HG03064 (cell line): ENCODE measurements at regions not wholly inside any gene's neighbourhood (a gene's known extent, or its start where the extent isn't known, plus 50 kb on each side); places are given as distances from the start of the nearest gene placed in this dataset.
A peak's percentile ranks its signal among the peaks of the same experiment; 100 is the strongest.

ENCODE experiments used
- ATAC-seq: cut with Tn5 transposase; IDR thresholded peaks from one replicate; pipeline ENCODE4 v1.9.1; 2021; ENCODE audit warnings: low read depth; ENCODE audit not compliant: unreplicated experiment

DNA sequence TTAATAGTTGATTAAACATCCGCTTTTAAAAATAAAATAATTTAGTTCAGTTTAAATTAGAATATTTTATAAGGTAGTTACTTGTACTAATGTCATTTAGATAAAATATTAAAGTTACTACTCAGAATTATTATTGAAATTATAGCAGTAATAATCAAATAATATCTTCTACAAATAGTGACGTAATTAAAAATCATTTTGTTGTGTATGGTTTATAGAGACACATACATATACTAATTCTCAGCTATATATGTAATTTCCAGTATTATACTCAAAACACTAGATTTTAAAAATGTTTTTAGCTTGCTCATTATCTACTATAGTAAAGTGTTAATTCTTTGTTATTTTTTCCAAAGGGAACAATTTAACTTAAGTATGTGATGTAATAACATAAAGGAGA, 435.2 kb upstream of the MANEA start:
- no peak for ATAC-seq

DNA sequence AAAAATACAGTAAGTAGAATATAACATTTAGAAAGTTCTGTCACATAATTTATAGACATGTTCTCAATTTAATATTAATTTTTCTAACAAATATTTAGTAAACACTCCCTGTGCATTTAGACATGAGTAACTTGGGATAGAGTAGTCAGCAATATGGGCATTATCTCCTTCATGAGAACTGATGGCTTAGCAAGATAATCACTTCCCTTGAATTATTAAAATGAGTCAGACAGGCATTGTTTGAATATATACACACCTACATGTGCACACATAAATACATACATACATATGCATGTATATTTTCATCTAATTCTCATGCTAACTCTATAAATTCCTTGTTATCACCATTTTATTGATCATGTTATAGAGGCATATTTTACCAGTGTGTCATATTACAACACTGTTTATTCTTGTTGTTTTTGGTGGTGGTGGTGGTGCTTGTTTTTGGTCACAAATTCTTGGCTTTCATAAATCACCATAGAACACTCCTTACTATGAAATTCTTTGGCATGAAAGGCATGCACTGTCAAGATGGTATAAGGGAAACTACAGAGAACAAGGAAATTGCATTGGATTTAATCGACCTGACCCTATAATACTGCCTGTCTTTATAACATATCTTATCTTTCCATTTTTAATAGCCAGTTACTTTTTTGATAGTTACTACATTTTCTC, 434.5 kb upstream of the MANEA start:
- no peak for ATAC-seq

DNA sequence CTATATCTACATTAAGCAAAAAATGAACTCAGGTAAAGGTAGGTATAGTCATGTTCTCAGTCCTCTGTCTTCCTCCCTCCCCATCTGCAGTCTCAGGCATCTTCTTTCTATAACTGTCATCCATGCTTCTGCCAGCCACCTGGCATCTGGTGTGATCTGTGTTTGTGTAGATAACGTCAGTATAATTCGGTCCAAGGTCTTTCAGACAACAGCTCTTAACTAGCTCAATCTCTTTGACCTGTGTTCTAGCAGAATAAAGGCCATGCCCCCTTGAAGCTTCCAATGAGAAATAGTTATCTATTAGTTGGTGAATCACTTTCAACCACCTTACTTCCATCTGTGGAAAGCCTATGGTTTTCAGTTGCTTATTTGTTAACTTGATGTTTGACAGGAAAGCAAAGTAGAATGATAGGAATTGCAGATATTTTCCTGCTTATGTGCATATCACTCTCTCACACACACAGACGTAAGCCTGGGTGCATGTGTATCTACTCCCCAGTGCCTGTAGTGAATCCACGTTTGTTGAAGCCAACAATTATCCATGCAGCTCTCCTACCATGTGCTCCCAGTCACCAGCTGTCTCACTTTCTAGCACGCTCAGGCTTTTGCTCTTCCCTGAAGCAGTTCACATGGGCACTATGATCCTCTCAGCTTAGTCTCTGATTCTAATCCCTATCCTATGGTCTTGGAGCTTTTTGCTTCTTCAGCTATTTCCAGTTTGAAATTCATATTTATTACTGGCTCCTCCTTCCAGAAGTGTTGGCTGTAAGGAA, 433.7 kb upstream of the MANEA start:
- no peak for ATAC-seq

DNA sequence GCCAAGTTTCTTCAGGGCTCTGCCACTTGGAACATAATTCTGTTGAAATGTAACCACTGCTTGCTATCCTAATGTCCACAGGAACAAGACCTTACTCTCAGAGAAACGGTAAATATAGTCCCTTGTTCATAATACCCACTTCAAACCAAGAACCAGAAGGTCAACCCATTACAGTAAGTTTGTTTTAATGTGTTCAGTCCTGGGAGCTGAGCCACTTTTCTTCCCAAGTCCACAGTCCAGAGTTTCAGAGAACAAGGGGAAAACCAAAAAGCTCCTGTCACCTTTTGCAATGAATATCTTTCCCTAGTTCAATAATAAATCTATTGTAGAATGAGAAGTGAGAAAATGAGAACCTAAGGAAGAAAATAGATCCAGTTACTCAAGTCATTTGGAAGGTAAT, 431.9 kb upstream of the MANEA start:
- no peak for ATAC-seq

DNA sequence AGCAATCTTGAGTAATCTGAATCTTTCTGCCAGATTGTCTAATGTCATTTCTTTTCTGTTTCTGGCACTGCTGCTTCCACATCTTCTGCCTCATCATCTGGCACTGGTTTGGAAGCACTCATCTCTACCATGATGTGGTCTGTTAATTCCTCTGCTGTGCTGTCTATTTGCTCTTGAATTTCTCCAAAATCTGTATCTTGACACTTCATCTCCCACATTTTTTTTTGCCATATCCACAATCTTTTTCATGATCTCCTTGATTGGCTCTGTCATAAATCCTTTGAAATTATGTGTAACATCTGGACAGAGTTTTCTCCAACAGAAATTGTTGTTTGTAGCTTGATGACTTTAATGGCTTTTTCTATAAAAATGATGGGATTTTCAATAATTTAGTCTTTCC, 417.8 kb upstream of the MANEA start:
- ATAC-seq: no peak

DNA sequence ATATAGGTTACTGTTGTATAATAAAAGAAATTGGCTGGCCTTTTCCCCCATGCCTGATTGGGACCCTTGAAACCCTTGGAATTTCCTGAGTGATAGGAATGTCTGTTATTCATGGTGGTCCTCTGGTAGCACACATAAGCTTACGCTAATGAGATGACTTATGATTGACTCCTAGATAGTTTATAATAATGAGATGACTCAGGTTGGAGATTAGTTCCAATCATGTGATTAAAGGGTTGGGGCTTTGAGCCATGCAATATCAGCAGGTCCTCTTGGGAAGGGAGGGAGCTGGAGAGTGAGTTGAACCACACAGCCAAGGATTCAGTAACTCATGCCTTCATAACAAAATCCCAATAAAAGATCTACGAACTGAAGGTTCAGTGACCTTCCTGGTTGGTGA, 407.6 kb upstream of the MANEA start:
- no peak for ATAC-seq

DNA sequence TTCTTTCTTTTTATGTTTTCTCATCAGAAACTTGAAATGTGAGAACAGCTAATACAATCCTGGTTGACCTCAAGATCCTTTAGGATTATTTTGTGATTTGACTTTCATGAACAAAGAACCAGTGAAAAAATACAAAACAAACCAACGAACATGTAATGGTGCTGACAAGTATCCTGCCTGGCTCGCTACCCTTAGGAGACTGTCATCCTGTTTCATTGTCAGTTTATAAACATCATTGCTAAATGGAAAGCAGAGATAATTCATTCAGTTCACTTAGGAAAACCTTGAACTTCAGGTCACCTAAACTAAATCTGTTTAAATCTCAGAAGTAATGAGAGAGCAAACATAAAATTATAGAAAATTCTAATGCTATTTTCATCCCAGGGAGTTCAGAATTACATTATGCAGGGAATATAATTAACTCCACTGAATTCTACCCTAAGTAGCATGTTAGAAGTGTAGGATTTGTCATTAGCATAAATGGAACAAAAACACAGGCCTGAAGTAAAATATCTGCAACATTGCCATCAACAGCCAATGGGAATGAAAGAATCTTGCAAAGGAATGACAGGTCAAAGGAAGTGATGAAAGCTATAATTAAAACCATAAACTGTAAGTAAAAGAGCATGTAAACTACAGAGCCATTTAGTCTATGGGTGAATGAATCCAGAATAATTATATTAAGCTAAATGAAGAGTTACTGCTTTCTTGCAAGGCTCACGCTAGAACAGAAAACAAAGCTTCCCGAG, 401.2 kb upstream of the MANEA start:
- no peak for ATAC-seq

DNA sequence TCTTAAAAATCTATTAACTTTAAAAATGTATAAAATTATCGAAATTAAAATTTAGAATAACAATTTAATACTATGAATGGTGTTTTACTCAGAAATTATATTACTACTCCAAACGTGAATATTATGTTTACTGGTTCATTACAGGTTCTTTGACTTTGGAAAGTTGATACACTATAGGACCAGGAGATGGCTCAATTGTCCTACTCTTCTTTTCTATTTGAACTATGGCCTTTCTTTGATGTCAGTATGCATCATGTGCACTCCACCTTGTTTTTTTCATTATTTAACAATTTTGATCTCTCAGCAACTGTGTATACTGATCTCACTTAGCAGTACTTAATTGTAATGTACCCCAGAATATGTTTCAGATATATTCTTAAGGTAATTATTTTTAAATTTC, 391.5 kb upstream of the MANEA start:
- no peak for ATAC-seq

DNA sequence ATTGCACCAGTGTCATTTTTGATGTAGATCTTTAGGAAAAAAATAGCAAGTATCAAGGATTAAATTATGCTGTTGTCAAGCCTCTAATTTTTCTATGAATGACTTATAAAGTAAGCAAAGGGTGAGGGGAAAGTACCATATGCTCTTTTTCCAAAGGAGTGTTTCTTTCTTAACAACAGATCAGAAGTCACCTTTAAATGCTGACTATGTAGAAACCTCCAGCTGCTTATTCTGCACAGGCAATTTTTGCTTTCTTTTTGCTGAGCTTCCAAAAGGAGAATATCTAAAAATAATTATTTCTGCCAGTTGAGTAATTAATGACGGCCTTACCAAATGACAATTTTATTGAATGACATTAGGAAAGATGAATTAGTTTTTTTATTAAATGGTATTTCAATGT, 390.6 kb upstream of the MANEA start:
- no peak for ATAC-seq

DNA sequence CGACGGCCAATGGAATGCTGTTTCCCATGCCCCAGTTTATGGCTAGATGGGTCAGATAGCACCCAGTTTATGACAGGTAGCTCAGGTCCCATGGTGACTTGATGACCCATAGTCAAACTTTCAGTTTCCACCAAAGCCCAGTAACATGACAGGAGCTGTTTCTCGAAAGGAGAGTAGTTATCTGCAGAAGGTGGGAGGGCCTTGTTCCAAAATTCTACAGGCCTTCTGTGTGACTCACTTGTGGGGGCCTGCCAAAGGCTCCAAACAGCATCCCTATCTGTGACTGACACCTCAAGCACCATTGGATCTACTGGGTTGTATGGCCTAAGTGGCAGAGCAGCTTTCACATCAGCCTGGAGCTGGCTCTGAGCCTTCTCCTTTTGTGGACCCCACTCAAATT, 379.7 kb upstream of the MANEA start:
- no peak for ATAC-seq

DNA sequence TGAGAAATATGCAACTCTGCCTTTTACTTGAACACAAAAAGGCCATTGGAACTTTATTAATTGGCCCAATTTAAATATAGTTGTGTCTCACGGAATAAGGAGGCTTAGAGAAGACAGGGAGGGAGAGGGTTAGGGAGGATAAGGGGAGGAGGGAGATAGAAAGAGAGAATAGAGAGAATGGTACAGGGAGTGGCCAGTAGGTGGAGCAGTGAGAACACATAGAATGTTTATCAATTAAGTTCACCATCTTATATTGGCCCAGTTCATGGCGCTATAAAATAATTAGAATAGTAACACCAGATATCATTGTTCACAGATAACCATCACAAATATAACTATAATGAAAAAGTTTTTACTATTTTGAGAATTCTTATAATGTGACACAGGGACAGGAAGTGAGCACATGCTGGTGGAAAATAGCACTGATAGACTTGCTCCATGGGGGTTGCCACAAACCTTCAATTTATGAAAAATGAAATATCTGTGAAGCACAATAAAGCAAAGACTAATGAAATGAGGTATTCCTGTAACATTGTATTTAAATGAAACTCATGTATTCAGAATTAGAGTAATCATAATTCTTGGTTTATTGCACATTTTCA, 374.1 kb upstream of the MANEA start:
- peak; percentile 91 for ATAC-seq

DNA sequence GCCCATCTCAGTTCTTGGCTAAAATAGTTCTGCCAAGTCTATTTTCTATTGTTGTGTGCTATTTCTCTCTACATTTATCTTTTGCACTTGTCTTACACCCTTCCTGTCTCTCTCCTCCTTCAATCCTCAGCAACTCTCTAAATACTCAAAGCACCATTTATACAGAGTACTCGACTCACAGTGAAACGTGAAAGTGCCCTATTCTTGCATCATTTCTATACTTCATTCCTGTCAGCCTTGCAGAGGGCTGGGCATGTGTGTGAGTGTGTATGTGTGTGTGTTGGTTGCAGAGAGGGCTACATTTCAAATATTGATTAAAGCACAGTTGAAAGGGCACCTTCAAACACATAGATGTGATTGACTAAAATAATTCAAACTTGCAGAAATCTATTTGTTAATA, 373.2 kb upstream of the MANEA start:
- no peak for ATAC-seq

DNA sequence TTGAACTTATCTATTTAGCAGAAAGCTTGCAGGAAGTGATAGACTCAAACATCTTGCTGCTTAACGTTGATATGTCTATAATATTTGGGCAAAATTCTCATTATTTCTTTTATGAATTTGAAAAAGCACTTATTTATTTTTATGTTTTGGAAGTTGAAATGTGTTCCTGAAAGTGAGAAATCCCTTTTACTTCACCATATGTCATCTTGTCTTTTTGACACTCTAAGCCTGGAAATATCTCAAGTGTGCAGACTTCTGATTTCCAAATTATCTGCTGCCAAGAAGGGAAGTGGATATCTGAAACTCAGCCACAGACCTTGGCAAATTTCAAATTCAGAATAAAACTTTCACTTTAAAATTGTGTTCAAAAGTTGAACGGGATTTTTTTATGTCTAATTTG, 368.7 kb upstream of the MANEA start:
- no peak for ATAC-seq

DNA sequence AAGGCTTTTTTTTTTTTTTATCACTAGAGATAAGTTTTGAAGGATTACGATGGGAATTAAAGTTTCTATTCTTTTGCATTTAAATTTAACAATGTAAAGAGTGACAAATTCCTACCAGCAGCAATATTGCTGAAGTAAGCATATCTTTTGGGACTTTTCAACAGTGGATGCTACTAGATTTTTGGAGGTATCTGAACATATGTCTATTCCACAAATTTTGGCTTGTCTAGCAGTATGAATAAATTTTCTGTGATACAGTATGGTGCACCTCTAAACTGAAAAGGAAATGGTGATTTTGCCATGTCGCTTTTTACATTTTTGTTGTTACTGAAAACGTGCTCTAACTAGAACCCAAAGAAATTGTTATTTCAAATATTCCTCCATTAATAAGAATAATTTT, 368.3 kb upstream of the MANEA start:
- no peak for ATAC-seq

DNA sequence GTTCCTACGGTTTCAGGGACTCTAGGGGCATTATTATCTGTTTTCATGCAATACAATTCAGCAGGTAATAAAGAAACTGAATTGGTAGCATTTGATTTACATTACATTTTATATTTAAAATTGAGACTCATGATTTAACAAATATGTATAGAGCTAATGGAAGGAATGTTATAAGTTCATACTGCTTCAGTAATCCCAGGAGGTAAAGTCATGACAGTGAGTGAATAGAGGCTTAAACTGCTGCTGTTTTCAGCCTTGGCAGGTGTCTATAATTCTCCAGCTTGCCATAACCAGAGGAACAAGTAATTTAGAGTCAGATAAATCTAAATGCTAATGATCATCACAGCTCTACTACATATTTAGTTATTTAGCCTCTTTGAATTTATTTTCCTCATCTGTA, 360.8 kb upstream of the MANEA start:
- ATAC-seq: no peak

DNA sequence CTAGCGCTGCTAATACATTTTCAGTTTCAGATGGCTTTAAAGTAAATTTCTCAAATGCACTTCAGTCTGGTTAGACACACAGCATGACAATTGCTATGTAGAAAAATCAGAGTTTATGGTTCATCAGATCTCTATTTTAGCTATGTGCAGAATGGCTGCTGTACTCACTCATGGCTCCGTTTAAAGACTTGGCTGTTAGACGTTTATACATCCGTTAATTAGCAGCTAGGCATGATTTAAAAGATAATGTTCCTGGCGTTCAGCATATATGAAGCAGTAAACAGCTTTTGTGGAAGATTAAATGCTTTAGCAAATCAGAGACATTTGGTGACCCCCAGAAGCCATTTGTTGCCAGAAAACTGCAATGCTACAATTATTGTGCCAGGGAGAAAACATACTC, 350.0 kb upstream of the MANEA start:
- ATAC-seq: no peak

DNA sequence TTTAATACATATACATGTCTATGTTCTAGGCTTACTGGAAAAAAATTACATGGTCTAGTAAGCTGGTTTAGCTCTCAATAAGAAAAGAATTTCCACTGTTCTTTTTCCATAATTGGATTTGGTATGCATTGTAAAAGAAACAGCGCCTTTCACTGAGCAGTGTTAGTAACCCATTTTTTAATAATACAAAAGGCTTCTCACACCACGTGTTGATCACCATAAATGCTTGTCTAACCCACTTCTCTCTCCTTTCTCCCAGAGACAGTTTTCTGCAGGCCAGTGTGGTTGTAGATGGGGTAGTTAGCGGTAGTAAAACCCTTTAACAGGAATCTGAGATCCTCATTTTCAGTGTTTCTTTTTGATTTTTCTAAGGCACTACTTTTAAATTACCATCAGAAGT, 348.7 kb upstream of the MANEA start:
- ATAC-seq: no peak

DNA sequence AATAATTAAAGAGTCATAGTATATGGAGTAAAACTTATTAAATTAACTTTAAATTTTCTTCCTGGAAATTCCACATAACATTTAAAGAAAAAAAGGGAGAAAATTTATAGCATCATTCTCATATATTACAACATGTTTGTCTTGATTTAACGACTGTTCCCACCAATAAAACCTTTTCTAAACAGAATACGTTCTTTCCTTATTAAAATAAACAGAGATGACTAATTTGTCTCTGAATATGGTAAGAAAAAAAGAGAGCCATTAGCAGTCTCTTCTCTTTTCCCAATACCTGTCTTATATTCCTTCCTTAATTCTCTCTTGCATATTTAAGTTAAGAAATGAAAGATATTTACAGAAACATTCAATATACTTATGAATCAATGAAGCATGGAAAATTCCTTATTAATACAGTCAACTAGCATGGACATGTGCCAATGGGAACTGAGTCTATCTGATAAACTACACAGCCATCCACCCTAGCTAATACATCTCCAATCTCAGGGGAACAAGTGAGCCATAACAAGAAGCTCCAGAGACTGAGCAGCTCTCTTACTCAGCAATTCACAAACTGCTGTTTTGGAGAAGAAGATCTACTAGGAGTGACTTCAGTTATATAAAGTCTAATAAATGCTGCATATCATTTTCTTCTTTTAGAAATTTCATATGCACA, 347.1 kb upstream of the MANEA start:
- ATAC-seq: no peak

DNA sequence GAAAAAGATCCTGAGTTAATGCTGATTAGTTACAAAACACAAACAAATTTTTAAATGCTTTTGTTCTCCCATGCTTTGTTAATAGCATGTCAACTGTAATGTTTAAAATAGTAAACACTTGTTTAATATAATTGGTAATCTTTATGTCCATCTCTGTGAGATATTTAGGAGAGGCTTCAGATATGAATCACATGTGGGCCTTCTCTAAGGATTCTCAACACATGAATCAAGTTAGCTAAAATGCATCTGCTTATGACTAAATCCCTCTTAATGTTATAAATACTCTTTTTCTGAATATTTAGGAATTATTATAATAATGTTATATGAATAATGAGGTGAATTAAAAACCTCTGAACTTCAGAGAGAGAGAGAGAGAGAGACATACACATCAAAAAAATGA, 345.9 kb upstream of the MANEA start:
- ATAC-seq: no peak

DNA sequence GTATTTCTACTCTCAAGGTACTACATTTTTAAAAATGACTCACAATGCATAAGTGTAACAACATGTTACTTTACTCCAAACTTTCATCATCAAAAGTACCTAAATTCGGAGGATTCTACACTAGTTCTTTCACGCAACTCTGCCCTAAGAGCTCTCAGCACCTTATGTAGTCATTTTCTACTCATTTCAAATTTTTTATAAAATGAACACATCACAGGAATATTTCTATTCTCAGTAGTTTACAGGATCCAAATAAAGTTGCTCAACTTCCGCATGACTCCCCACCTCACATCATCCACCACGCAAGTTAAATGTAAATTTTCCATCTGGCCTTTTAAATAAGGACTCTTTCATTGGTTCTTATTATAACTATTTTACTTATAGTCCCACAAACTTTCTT, 344.9 kb upstream of the MANEA start:
- ATAC-seq: no peak

DNA sequence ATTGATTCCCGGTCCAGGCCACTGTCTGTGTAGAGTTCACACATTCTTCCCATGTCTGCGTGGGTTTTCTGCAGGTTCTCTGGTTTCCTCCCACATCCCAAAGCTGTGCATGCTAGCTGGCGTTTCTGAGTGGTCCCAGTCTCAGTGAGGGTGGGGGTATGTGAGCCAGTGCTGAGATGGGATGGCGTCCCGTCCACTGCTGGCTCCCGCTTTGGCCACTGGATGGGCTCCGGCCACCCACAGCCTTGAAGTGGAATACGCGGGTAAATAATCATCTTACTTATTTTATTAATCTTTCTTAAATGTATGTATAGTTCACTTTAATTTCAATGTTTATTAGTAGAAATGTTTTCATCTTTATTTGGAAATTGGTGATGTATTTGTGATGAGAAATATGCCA, 343.5 kb upstream of the MANEA start:
- ATAC-seq: no peak
